GM21786 (cell line): ENCODE measurements at regions not wholly inside any gene's neighbourhood (a gene's known extent, or its start where the extent isn't known, plus 50 kb on each side); places are given as distances from the start of the nearest gene placed in this dataset.

ENCODE experiments used
- ATAC-seq: cut with Tn5 transposase; IDR thresholded peaks from one replicate; pipeline ENCODE4 v1.9.1; 2021; ENCODE audit not compliant: unreplicated experiment

DNA sequence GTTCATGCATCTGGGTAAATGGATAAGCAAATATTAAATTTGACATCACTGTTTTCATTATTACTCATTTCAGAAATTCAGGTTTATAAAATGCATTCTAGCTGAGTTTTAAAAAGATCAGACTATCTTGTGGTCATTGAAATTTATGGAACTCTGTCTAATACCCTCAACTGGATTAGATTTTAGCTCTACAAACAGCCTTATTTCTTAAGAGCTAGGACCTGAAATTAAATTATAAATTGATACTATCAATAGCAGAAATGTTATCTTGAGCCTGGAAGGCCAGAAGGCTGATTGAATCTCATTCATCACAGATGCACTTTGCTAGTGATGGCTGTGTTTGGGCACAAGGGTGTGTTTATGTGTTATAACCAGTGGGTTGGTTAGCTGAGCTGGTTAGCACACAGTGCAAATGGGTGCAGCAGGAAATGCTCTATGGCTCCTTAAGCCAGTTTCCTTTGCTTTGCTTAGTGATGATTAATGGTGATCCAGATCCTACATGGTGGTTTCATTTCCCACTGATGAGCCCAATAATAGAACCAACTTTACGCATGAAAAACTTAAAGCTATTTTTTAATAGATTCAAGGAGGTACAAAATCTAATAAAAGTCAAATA is 310.8 kb upstream of the KLF12 start:
- ATAC-seq: no peak

DNA sequence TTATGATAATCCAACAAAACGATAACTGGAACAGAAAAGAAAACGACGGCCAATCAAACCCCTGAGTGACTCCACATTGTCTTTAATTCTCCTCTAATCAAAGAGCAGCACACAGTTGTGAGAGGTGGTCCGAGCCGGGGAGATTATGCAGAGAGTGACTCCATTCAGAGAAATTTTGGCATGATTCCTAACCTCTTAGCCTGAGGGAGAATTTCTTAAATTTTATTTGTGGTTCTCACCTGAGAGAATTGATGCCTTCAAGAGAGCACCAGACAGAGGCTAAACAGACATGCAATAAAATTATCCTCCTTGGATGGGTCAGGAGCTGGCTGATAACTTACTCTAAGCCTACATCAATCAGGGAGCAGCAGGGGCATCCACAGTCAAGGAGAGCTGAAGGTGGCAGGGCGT is 310.0 kb upstream of the KLF12 start:
- ATAC-seq: no peak

DNA sequence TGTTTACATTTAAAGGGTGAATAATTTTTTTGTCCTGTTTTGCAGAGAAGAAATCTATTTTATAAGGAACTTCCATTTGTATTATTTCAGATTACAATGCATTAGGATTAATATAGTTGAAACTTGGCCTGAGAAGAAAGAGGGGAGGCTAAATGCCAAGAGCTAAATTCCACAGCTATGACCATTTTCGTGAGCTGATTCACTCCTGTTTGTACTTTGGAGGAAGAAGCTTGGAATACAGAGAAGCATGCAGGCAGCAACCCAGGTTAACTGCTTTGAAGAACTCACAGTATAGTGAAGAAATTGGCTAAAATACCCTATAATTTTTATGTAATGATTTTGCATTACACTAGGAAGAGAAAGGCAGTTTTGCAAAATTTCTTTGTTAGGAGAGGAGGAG is 309.4 kb upstream of the KLF12 start:
- ATAC-seq: no peak

DNA sequence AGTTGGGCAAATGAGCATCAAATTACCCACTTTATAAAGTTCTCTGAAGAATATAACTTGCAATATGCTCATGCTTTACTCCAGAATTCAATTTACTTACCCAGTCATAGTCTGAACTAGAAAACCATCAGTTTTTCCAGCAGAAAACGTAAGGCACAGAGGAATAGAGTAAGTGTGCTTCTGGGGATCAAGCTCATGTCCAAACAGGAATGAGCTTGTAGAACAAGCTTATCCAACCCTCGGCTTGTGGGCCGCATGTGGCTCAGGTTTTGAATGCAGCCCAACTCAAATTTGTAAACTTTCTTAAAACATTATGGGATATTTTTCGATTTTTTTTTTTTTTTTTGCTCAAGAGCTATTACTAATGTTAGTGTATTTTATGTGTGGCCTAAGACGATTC is 308.5 kb upstream of the KLF12 start:
- ATAC-seq: no peak

DNA sequence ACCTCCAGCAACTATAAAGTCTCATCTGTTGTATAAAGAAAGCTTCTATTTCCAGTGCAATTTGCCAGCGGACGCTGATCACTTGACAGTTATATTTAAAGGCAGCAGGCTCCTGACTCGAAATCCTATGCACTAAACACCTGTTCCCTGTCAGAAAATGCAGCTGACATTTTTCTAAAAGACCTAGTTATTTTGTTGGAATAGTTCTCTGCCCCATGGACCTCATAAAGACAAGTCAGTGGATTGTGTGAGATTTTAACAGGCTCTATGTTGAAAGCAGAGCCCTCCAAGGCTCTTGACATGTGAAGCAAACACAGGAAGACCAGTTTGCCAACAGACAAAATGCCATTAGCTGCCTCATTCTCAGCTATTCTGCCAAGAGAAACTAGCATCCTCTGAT is 304.7 kb upstream of the KLF12 start:
- ATAC-seq: no peak

DNA sequence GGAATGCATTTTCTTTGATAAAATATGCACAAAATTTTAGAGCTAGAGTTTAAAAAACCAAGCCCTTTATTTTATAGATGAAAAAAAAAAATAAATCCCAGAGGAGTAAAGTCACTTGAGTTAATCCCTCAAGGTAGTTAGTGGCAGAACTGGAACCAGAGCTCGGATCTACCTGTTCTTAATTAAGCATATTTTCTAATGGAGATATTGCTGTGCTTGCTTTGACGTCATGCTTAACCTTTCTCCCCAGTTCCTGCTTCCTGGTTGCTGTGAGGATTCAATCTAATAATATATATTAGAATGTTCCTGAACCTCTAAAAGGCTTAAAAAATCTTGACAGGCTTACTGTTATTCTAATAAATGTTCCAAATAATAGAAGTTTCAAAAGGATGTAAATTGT is 300.6 kb upstream of the KLF12 start:
- no peak for ATAC-seq

DNA sequence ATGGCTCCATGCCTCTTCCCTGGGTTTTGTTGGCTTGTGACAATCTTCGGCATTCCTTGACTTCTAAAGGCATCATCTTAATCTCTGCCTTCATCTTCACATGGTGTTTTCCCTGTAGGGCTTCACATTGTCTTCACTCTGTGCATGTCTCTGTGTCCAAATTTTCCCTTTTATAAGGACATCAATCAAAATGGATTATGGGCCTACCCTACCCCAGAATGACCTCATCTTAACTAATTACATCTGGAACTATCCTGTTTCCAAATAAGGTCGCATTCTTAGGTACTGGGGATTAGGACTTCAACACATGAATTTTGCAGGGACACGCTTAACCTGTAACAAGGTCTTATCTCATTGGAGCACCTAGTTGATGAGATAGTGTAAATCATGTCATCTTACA is 290.3 kb upstream of the KLF12 start:
- ATAC-seq: no peak

DNA sequence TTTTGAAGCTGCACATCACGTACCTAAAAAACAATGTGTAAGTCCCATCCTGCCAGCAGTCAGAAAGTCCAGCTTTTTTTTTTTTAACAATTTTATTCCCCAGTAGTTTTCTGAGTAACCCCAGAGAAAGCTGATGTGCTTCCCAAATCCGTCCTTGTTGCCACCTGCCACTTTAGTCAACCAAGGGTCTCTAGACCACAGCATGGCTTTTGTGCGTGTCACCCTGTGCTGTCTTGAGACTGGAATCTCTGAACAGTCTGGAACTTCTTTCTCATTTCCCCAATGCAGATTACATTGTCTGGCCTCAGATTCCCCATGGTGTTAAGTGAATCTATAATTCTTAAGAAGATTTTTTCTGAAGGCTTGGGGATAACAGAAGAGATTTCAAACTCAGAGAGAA is 289.2 kb upstream of the KLF12 start:
- ATAC-seq: no peak

DNA sequence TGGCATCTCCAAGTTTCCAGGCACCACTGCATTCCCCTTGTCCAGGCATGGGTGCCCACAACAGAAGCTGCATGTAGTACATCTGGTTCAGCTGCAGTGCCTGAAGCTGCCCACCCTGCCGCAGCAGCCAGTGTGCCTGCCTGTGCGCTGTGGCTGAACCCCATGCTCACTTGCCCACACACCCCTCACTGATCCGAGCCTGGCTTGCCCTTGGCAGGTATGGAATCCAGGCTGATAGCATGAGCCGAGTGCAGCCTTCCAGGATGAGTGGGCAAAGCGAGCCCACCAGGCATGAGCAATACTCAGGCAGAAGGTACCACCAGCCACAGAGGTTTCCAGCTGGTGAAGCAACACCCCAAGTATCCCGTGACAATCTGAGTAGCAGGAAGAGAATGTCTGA is 280.3 kb upstream of the KLF12 start:
- ATAC-seq: no peak

DNA sequence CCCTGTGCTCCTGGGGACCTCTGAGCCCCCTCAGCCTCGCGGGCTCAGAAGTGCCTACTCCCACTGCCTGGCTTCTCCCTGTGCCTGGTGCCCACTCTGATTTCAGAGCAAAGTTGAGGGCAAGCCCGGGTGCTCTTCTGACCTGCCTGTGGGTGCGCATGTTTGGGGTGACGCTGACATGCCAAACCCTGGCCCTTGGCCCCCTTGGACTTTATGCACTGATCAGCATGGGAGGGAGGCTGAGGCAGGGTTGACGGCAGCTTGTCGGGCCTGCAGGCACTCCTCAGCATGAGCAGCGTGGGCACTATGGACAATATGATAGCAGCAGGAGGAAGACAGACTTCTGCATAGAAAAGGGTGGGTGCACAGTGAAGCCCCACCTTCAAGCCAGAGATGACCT is 279.3 kb upstream of the KLF12 start:
- ATAC-seq: no peak

DNA sequence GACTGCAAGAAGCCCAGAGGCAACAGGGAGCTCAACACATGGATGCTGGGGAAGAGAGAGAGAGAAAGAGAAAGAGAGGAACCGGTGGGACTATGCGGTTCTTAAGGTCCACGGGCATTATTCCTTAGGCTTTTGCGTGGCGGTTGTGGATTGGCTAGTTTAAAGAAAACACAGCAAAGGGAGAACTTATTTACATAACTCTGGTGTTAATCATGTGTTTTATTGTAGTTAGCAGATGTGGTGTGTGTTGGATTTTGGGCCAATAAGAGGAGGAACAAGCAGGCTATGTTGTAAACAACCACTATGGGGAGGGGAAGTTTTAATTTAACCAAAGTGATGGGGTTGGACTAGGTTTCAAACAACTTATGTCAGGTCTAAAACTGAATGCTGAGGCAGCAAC is 275.3 kb upstream of the KLF12 start:
- ATAC-seq: no peak

DNA sequence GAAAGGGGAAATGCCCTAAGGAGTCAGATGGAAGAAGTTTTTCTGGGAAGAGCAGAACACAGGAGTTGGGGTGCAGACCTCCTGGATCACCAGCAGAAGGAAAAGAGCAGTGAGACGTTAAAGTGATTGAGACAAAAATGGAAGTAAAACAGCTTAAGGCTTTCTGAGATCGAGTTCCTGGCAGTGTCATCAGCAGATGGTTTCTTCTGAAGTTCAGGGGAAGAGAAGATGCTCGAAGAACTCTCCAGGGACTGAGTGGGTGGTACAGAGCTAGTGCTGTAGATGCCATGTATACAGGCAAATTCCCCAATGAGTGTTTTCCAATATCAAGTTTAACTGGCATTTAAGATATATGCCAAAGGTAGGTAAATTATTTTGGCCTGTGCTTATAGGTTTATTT is 272.2 kb upstream of the KLF12 start:
- no peak for ATAC-seq

DNA sequence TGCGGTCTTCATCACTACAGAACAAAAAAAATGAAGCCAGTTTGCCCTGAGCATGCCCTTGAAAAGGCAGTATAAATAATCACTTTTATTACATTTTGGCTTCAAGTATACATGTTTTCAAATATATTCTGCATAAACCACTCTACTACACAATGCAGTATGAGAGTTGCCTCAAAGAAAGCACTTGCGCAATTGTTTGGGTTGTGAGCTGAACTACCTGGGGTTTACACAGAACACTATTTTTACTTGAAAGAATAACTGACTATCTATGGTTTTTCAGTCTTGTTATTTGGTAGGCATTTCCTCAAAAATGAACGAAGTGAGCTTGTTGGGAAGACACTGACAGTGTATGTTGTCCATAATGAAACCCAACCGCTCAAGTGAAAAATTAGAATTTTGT is 264.4 kb upstream of the KLF12 start:
- no peak for ATAC-seq

DNA sequence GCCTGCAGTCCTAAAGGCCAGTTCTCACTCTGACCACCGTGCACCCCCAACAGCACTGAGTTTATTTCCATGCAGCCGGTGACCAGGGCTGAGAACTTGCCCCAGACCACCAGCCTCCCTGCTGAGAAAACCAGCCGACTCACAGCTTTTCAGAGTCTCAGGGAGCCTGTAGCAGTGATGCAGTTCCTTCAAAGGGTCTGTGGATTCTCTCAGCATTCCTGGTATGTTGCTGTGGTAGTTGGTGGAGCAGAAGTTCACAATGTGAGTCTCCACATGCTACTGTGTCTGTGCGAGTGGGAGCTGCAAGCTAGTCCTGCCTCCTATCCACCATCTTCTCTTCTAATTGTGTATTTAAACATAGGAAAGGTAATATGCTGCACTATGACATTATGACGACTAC is 254.9 kb upstream of the KLF12 start:
- ATAC-seq: no peak

DNA sequence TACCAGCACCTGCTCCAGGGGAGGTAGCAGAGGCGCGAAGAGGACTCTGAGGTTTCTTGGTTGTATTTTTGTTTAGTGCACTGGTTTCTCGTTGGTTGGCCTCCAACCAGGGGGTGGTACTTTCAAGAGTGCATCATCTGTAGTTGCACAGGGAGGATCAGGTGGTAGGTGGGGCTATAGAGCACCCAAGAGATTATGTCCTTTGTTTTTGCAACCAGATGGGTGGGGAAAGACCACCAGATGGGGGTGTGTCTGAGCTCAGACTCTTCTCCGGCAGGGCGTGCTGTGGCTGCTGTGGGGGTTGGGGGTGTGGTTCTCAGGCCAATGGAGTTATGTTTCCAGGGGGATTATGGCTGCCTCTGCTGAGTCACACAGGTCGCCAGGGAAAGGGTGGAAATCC is 254.4 kb upstream of the KLF12 start:
- ATAC-seq: no peak

DNA sequence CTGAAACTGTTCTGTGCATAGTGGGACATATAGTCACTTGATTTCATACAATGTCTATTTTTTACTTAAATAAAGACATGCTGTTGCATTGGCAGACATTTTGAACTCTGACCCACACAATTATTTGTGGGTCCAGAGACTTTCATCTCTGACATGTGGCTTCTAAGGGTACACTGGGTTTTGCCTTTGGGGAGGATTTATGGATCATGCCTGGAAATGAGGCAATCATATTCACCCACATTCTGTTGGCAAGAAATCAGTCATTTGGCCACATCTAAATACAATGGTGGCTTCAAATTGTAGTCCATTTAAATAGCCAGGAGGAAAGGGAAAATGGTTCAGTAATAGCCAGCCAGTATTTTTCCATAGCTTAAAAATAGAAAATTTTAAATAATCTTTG is 238.3 kb upstream of the KLF12 start:
- no peak for ATAC-seq

DNA sequence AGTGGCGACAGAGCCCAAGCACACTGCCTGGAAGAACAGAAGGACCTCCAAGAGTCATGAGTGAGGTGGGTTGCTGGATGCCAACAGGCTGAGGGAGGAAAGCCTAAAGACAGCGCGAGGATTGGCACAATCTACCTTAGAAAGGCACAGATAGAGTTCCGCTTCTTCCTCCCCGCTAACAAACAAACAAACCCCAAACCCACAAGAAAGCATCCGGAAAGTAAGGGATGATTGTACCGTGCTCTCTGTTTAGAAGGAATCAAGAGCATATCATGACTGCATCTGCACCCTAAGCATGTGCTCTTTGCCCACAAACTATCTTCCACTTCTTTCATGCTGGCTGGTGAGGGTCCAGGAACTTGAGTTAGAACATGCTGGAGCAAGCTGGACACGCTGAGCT is 233.0 kb upstream of the KLF12 start:
- ATAC-seq: no peak

DNA sequence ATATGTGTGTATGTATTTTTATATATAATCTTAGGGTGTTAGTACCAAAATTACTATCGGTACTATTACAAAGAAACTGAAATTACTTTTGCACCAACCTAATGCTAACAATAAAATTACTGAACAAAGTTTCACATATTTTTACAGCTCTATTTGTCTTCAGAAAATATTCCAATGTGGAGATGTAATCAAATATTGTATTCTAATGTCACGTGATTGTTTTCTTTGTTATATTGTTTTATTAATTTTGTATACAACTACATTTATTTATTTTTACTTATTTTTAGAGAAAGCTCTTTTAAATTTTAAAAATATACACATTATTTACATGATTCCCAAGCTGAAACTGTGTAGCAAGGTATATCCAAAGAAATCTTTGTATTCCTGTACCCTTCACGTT is 227.1 kb upstream of the KLF12 start:
- no peak for ATAC-seq

DNA sequence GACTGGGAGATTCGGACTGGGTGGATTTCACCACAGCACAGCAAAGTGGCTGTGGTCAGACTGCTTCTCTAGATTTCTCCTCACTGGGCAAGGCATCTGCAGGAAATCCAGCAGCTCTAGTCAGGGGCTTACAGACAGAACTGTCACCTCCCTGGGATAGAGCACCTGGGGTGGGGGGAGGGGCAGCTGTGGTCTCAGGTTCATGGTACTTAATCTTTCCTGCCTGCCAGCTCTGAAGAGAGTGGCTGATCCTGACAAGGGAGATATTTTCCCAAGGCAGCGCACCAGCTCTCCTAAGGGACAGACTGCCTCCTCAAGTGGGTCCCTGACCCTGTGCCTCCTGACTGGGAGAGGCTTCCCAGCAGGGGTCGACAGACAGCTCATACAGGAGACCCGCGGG is 212.8 kb upstream of the KLF12 start:
- ATAC-seq: no peak

DNA sequence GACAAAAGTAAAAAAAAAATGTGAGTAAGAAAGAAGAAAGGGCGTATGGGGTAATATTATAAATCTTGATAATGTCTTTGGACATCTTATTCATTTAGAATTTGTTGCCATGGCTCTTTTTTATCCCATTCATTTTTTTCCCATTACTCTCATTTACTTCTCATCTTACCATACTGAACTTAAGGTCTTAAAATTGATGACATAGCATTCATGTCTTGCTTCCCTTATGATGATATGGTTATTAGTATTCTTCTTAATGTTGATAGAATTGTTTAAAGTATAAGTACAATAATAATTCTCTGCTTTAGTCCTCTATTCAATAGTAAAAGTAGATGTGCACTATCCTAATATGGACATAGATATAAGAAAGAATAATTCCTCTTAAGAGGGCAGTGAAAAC is 204.1 kb upstream of the KLF12 start:
- ATAC-seq: no peak

DNA sequence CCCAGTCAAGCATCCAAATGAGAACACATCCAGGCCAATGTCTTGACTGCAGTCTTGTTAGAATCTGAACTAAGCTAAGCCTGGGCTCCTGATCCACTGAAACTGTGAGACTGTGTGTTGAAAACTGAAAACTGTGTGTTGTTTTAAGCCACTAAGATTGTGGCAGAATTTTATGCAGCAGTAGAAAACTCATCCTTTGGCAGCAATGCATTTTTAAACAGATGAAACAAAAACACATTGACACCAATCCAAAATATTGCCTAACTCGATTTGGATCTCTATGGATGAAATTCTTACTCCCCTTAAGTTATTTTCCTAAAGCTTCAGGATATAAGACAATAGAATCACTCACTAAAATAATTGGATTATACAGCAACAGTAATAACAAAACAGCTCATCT is 202.3 kb upstream of the KLF12 start:
- ATAC-seq: no peak

DNA sequence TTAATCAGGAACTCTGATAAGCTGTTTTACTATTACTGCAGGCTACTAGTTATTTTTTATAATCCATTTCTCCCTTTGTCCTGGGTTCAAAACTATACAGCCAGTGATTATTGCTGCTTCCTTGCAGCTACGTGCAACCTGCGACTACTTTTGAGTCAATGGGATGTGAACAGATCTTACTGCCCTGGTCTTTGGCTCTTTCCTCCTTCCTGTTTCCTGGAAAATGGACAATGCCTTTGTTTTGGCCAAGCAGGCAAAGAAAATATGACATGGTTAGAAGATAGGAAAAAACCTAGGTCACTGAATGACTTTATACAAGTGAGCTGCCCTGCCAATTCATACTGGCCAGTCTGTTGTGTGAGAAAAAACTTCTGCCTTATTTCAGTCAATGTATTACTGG is 201.2 kb upstream of the KLF12 start:
- no peak for ATAC-seq

DNA sequence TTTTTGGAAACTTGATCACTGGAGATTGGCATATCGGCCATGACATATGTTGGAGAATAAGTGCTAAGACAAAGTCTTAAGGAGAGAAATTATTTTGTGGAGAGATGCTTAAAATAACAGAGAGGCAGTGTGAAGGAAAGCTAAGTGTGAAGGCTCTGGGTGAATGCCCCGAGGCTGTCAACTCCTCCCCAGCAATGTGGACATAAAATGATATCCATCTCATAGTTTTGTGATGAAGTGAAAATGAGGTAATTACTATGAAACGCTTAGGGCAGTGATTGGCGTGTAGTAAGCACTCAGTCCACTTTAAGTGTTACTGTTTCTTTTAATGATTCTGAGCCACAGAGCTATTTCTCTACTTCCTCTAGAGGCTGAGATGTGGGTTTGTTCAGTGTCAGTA is 195.8 kb upstream of the KLF12 start:
- no peak for ATAC-seq

DNA sequence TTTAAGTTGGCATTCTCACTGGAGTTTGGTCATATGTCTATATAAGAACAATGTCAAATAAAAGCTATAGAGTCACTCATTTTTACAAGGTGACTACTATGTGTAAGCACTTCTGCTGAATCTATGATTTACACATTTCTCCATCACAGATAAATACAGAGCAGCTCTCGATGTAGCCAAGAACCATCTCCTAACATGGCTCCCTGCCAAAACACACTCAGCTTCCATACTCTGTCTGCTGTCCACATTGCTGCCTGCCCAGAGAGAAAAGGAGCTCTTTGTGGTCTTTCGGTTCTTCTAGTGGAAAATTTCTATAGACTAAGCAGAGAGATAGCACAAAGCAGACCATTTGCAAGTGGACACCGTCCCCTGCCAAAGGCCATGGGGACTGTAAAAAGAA is 190.9 kb upstream of the KLF12 start:
- no peak for ATAC-seq
